CD4-positive, alpha-beta T cell (primary cell): ENCODE measurements at regions not wholly inside any gene's neighbourhood (a gene's known extent, or its start where the extent isn't known, plus 50 kb on each side); places are given as distances from the start of the nearest gene placed in this dataset.

Source experiments
- ATAC-seq: fragments of 200-7000 bp; cut with Tn5 transposase; one replicate; pipeline ENCODE4 v1.10.0; 2022; ENCODE audit warnings: mild to moderate bottlenecking; ENCODE audit not compliant: poor library complexity
- CTCF ChIA-PET: fragments of 350-600 bp; sonication (Branson Sonifier 250); formaldehyde crosslinking; loops from one replicate; lab custom pipeline; 2021; ENCODE audit warnings: antibody characterized with exemption, inconsistent platforms; lab: Charles Lee
- POLR2A ChIA-PET: fragments of 350-600 bp; sonication (Branson Sonifier 250); formaldehyde crosslinking; loops from one replicate; lab custom pipeline; 2021; ENCODE audit warnings: antibody characterized with exemption, inconsistent platforms; lab: Charles Lee
- DNase-seq, 14 experiments: peaks; one replicate each; pipeline ENCODE4 v3.0.0-alpha.2; 2013 to 2020; ENCODE audit warnings: mixed read lengths in 2 of 14
- H3K27ac ChIP-seq, 2 donors: one replicate each; pipeline versions ENCODE4 v1.5.1 to v1.7.0; 2013; ENCODE audit warnings: low read length in 2 of 2, low read depth in 1 of 2, mild to moderate bottlenecking in 1 of 2
- H3K27me3 ChIP-seq, 2 experiments: 1 replicate in 1 of 2; 2 replicates in 1 of 2; pipeline versions ENCODE4 v1.6.1 to v1.7.0; 2013; ENCODE audit warnings: low read length in 2 of 2, control low read depth in 1 of 2, mild to moderate bottlenecking in 1 of 2, moderate library complexity in 1 of 2; ENCODE audit not compliant: insufficient read depth in 2 of 2, control insufficient read depth in 1 of 2
- H3K36me3 ChIP-seq: one replicate; pipeline ENCODE4 v1.6.1; 2013; ENCODE audit warnings: low read length, control low read depth; ENCODE audit not compliant: insufficient read depth
- H3K4me1 ChIP-seq: one replicate; pipeline ENCODE4 v1.6.1; 2013; ENCODE audit warnings: low read length, control low read depth; ENCODE audit not compliant: insufficient read depth
- H3K4me3 ChIP-seq: one replicate; pipeline ENCODE4 v1.5.1; 2013; ENCODE audit warnings: mild to moderate bottlenecking, low read length, moderate library complexity
- H3K9me3 ChIP-seq, 2 experiments: 1 replicate in 1 of 2; 2 replicates in 1 of 2; pipeline versions ENCODE4 v1.6.1 to v1.7.0; 2013; ENCODE audit warnings: low read length in 2 of 2, mild to moderate bottlenecking in 2 of 2, control low read depth in 1 of 2, moderate library complexity in 1 of 2; ENCODE audit not compliant: control insufficient read depth in 1 of 2, insufficient read depth in 1 of 2
- H3K27ac Mint-ChIP-seq: one replicate; pipeline ENCODE4 v1.8.0; 2020; ENCODE audit warnings: mixed read lengths
- H3K27me3 Mint-ChIP-seq: one replicate; pipeline ENCODE4 v1.8.0; 2021; ENCODE audit warnings: mixed read lengths
- H3K36me3 Mint-ChIP-seq: one replicate; pipeline ENCODE4 v1.8.0; 2021; ENCODE audit warnings: low read depth, mixed read lengths
- H3K4me1 Mint-ChIP-seq: one replicate; pipeline ENCODE4 v1.8.0; 2021; ENCODE audit warnings: low read depth, mixed read lengths
- H3K4me3 Mint-ChIP-seq: one replicate; pipeline ENCODE4 v1.8.0; 2020; ENCODE audit warnings: mild to moderate bottlenecking, mixed read lengths
- H3K9me3 Mint-ChIP-seq: one replicate; pipeline ENCODE4 v1.8.0; 2020; ENCODE audit warnings: mixed read lengths
- CTCF ChIP-seq: fragments of 200-600 bp; IDR thresholded peaks from one replicate; pipeline ENCODE4 v1.8.0; 2022; ENCODE audit warnings: antibody characterized with exemption, mild to moderate bottlenecking
- intact Hi-C, 2 experiments: fragments of 100-400 bp; cut with DNase I in 1 of 2; cut with micrococcal nuclease in 1 of 2; formaldehyde crosslinking; loops; one replicate each; pipeline versions ENCODE4 v1.15.1 to v1.9.0; 2023 to 2025; cut with DNase I, micrococcal nuclease

GRCh38 chr12:92621833-92622232, 81.0 kb upstream of the PLEKHG7 start:
- H3K27ac Mint-ChIP-seq = no peak overlapping the region
- no peaks in the 10 kb centered on the region for H3K36me3 Mint-ChIP-seq
- ChIA-PET POLR2A (no interaction called here), CTCF (no interaction called here)
- H3K9me3 Mint-ChIP-seq = peaks cover 3% of the 10 kb centered on the region
- H3K36me3 ChIP-seq = no peaks in the 10 kb centered on the region
- H3K4me1 Mint-ChIP-seq = no peaks in the 10 kb centered on the region
- intact Hi-C loops = no loop called here
- no peak overlapping the region for H3K4me3 ChIP-seq
- H3K27me3 Mint-ChIP-seq = no peaks in the 10 kb centered on the region
- DNase-seq (no peak), ATAC-seq (no peak)
- no peaks in the 10 kb centered on the region for H3K27me3 ChIP-seq
- H3K9me3 ChIP-seq = peaks cover 0 to 4% of the 10 kb centered on the region in 2 experiments
- no peak overlapping the region for H3K27ac ChIP-seq
- no peak overlapping the region for H3K4me3 Mint-ChIP-seq
- H3K4me1 ChIP-seq = no peaks in the 10 kb centered on the region
- TF ChIP-seq CTCF = no peak

GRCh38 chr12:92621312-92621711, 81.5 kb upstream of the PLEKHG7 start:
- DNase-seq = no peak
- no peaks in the 10 kb centered on the region for H3K4me1 ChIP-seq
- ChIA-PET CTCF (no interaction called here), POLR2A (no interaction called here)
- intact Hi-C loops = no loop called here
- Mint-ChIP-seq H3K36me3 (no peaks in the 10 kb centered on the region), H3K9me3 (peaks cover 3% of the 10 kb centered on the region), H3K27me3 (no peaks in the 10 kb centered on the region), H3K4me1 (no peaks in the 10 kb centered on the region), H3K4me3 (no peak overlapping the region), H3K27ac (no peak overlapping the region)
- H3K27ac ChIP-seq = no peak overlapping the region
- H3K27me3 ChIP-seq = no peaks in the 10 kb centered on the region
- ATAC-seq = no peak
- TF ChIP-seq CTCF = no peak
- no peak overlapping the region for H3K4me3 ChIP-seq
- peaks cover 0 to 4% of the 10 kb centered on the region in 2 experiments for H3K9me3 ChIP-seq
- H3K36me3 ChIP-seq = no peaks in the 10 kb centered on the region

DNA sequence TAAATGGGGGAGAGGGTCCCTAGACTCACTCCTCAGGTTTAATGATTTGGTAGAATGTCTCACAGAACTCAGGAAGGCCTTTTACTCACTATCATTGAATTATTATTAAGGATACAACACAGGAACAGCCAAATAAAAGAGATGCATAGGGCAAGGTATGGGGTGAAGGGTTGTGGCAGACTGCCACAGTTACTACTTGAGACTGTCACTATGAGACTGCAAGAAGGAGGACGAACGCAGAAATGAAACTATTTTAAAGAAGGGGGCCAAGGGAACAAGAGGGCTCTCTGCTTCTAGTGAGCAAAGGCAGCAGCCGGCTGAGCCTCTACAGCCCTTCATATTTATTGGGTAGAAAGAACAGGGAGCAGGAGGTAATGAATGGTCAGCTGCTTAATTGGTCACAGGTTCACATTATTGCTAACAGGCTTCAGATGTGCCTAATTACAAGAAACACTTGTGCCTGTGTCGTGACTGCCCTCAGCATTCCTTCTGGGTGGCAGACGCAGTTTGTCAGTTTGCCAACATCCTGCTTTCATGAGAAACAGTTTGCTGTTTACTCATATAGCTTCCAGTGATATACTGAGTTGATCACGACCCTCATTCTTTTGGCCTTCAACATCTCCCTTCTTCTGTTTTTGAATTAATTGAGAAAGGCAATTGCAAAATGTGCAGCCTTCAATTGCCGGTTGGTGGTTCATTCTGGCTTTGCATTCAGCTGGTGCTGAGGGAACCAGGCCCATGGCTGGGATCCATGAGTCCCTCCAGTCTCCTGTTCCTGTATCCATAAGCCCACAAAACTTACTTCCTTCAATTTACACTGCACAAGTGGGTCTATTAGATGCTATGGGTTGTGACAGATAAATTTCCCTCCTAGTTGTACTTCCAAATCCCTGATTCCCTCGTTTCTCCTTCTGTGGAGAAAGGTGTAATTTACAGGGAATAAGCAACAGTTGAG, 82.8 kb upstream of the PLEKHG7 start:
- Histone ChIP-seq H3K27me3 (no peaks in the 10 kb centered on the region), H3K27ac (no peak overlapping the region), H3K9me3 (peaks cover 0 to 4% of the 10 kb centered on the region in 2 experiments), H3K4me1 (no peaks in the 10 kb centered on the region), H3K36me3 (no peaks in the 10 kb centered on the region), H3K4me3 (no peak overlapping the region)
- Mint-ChIP-seq H3K36me3 (no peaks in the 10 kb centered on the region), H3K27ac (no peak overlapping the region), H3K9me3 (peaks cover 3% of the 10 kb centered on the region), H3K4me1 (no peaks in the 10 kb centered on the region), H3K27me3 (no peaks in the 10 kb centered on the region), H3K4me3 (no peak overlapping the region)
- DNase-seq (no peak), ATAC-seq (no peak)
- intact Hi-C loops = no loop called here
- TF ChIP-seq CTCF = no peak
- ChIA-PET CTCF (no interaction called here), POLR2A (no interaction called here)
